ENCODE measurements at regions not wholly inside any gene's neighbourhood (a gene's known extent, or its start where the extent isn't known, plus 50 kb on each side); places are given as distances from the start of the nearest gene placed in this dataset.

DNA sequence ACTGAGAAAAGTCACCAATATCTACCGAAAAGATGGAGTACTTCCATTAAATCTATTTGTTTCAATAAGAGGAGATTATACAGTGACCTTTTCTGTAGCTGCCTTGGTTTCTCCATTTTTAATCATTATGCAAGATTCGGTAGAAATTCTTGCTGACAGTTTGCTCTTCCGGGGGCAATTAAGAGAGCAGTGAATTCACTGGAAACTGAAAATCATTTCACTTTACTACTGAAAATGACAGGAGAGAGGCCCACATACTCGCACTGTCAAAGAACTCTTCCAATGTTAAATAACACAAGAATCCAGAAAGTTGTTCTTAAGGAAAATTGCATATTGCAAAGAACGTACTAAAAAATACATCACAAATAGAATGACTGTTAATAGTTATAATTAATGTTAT lies 699.3 kb downstream of the CBLN2 start:
- TF ChIP-seq CTCF (IDR thresholded peaks at IDR 0.05; ENCODE audit: borderline replicate concordance, extremely low read depth, low read length, poor library complexity, severe bottlenecking) (no peak), EZH2 (IDR thresholded peaks at IDR 0.05; ENCODE audit: borderline replicate concordance, low read depth, low read length, severe bottlenecking) (no peak)
